ENCODE measurements at regions not wholly inside any gene's neighbourhood (a gene's known extent, or its start where the extent isn't known, plus 50 kb on each side); places are given as distances from the start of the nearest gene placed in this dataset.

- TF ChIP-seq, protein P1, sequence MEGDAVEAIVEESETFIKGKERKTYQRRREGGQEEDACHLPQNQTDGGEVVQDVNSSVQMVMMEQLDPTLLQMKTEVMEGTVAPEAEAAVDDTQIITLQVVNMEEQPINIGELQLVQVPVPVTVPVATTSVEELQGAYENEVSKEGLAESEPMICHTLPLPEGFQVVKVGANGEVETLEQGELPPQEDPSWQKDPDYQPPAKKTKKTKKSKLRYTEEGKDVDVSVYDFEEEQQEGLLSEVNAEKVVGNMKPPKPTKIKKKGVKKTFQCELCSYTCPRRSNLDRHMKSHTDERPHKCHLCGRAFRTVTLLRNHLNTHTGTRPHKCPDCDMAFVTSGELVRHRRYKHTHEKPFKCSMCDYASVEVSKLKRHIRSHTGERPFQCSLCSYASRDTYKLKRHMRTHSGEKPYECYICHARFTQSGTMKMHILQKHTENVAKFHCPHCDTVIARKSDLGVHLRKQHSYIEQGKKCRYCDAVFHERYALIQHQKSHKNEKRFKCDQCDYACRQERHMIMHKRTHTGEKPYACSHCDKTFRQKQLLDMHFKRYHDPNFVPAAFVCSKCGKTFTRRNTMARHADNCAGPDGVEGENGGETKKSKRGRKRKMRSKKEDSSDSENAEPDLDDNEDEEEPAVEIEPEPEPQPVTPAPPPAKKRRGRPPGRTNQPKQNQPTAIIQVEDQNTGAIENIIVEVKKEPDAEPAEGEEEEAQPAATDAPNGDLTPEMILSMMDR (conservative IDR thresholded peaks at IDR 0.05; ENCODE audit: low read depth, low read length): no peak
- TF ChIP-seq RCOR1 (IDR thresholded peaks at IDR 0.05; ENCODE audit: insufficient replicate concordance, low read length): no peak
- TF ChIP-seq POLR2A (IDR thresholded peaks at IDR 0.05; ENCODE audit: low read depth, low read length): no peak
- TF ChIP-seq ELK1 (IDR thresholded peaks at IDR 0.05; ENCODE audit: borderline replicate concordance, low read depth, low read length): no peak
- TF ChIP-seq USF2 (IDR thresholded peaks at IDR 0.05; ENCODE audit: low read depth, low read length): no peak
- TF ChIP-seq MXI1 (IDR thresholded peaks at IDR 0.05; ENCODE audit: borderline replicate concordance, low read depth, low read length): no peak
- TF ChIP-seq SMC3 (IDR thresholded peaks at IDR 0.05; ENCODE audit: low read depth, low read length): no peak
- TF ChIP-seq MAZ (IDR thresholded peaks at IDR 0.05; ENCODE audit: borderline replicate concordance, low read depth, low read length): no peak
These were observed 706.9 kb upstream of the STXBP6 start for GRCh38 chr14:25756876-25757275.
